H1 (cell line): ENCODE measurements at regions not wholly inside any gene's neighbourhood (a gene's known extent, or its start where the extent isn't known, plus 50 kb on each side); places are given as distances from the start of the nearest gene placed in this dataset.

Source experiments
- CTCF ChIA-PET: fragments of 300-600 bp; sonication (Branson Sonifier 250); formaldehyde crosslinking; loops from one replicate; lab custom pipeline; 2021; ENCODE audit not compliant: partially characterized antibody; lab: Charles Lee
- POLR2A ChIA-PET: fragments of 300-600 bp; sonication (Branson Sonifier 250); formaldehyde crosslinking; loops from one replicate; lab custom pipeline; 2021; ENCODE audit warnings: inconsistent platforms; ENCODE audit not compliant: partially characterized antibody; lab: Charles Lee
- DNase-seq, 2 experiments: peaks; one replicate each; pipeline versions ENCODE4 v3.0.0 to v3.0.0-alpha.2; 2010 to 2022; ENCODE audit warnings: low spot score in 2 of 2, low read depth in 1 of 2, mixed read lengths in 1 of 2
- FAIRE-seq: peaks from 2 replicates; lab custom pipeline; 2011; peaks lifted over from hg19 to GRCh38; lab: Jason Lieb, UNC
- H2AFZ ChIP-seq: 2 replicates; pipeline ENCODE4 v1.8.1; 2012; ENCODE audit warnings: low read length, inconsistent platforms
- H2AK5ac ChIP-seq: 2 replicates; pipeline ENCODE4 v1.6.1; 2013; ENCODE audit warnings: low read depth, low read length
- H2BK120ac ChIP-seq: replicated peaks from 2 replicates; pipeline ENCODE3; 2013; ENCODE audit warnings: low read depth, low read length, inconsistent platforms
- H2BK12ac ChIP-seq: 2 replicates; pipeline ENCODE4 v1.6.1; 2013; ENCODE audit warnings: low read depth, low read length
- H2BK15ac ChIP-seq: 2 replicates; pipeline ENCODE4 v1.6.1; 2013; ENCODE audit warnings: low read length
- H2BK20ac ChIP-seq: 2 replicates; pipeline ENCODE4 v1.6.1; 2013; ENCODE audit warnings: low read length
- H2BK5ac ChIP-seq: 2 replicates; pipeline ENCODE4 v1.6.1; 2013; ENCODE audit warnings: low read depth, low read length
- H3K14ac ChIP-seq: 2 replicates; pipeline ENCODE4 v1.6.1; 2013; ENCODE audit warnings: inconsistent platforms; ENCODE audit not compliant: insufficient read length
- H3K18ac ChIP-seq: 2 replicates; pipeline ENCODE4 v1.6.1; 2013; ENCODE audit warnings: low read length; ENCODE audit errors: extremely low read depth
- H3K23ac ChIP-seq: 2 replicates; pipeline ENCODE4 v1.6.1; 2013; ENCODE audit warnings: inconsistent platforms; ENCODE audit not compliant: insufficient read length
- H3K23me2 ChIP-seq: 2 replicates; pipeline ENCODE4 v1.6.1; 2013; ENCODE audit warnings: low read depth, low read length
- H3K27ac ChIP-seq: 2 replicates; pipeline ENCODE4 v1.6.1; 2011; ENCODE audit warnings: low read depth, low read length, inconsistent platforms
- H3K27me3 ChIP-seq, 4 experiments: replicated peaks in 1 of 4; 1 replicate in 1 of 4; 2 replicates in 3 of 4; pipeline versions ENCODE4 v1.6.1 to v1.8.1; 2011 to 2013; ENCODE audit warnings: low read length in 3 of 4, mild to moderate bottlenecking in 3 of 4, inconsistent platforms in 2 of 4, mixed read lengths in 2 of 4, moderate library complexity in 1 of 4; ENCODE audit not compliant: control insufficient read depth in 3 of 4, insufficient read depth in 3 of 4; ENCODE audit errors: extremely low read depth in 1 of 4
- H3K36me3 ChIP-seq, 4 experiments: 2 replicates each; pipeline versions ENCODE4 v1.6.1 to v1.8.1; 2011 to 2013; ENCODE audit warnings: mild to moderate bottlenecking in 4 of 4, low read length in 3 of 4, moderate library complexity in 2 of 4, control low read depth in 1 of 4, inconsistent platforms in 1 of 4; ENCODE audit not compliant: insufficient read depth in 4 of 4, control insufficient read depth in 2 of 4
- H3K4ac ChIP-seq: replicated peaks from 2 replicates; pipeline ENCODE3; 2013; ENCODE audit warnings: low read length, low read depth, mixed read lengths, inconsistent platforms; ENCODE audit not compliant: insufficient read length
- H3K4me1 ChIP-seq, 4 experiments: replicated peaks in 1 of 4; 1 replicate in 1 of 4; 2 replicates in 3 of 4; pipeline versions ENCODE4 v1.6.1 to v1.8.1; 2011 to 2013; ENCODE audit warnings: low read length in 3 of 4, inconsistent platforms in 2 of 4, mixed read lengths in 1 of 4; ENCODE audit not compliant: insufficient read depth in 4 of 4, control insufficient read depth in 3 of 4
- H3K4me2 ChIP-seq, 2 experiments: 2 replicates each; pipeline versions ENCODE4 v1.6.1 to v1.8.1; 2011 to 2013; ENCODE audit warnings: low read depth in 2 of 2, low read length in 2 of 2, control low read depth in 1 of 2, inconsistent platforms in 1 of 2, mild to moderate bottlenecking in 1 of 2; ENCODE audit not compliant: insufficient read depth in 1 of 2
- H3K4me3 ChIP-seq, 4 experiments: fragments of 200-600, 300-600 bp in 1 of 4; sonication (generic), shearing (Covaris generic), sonication (Bioruptor Twin) in 1 of 4; 2 replicates each; pipeline versions ENCODE4 v1.5.1 to v1.8.1; 2011 to 2016; ENCODE audit warnings: low read length in 4 of 4, low read depth in 3 of 4, control low read depth in 2 of 4, inconsistent platforms in 2 of 4, mild to moderate bottlenecking in 2 of 4, mixed read lengths in 1 of 4, moderate library complexity in 1 of 4; ENCODE audit not compliant: insufficient read depth in 2 of 4; ENCODE audit errors: extremely low read depth in 1 of 4
- H3K56ac ChIP-seq: replicated peaks from 2 replicates; pipeline ENCODE3; 2013; ENCODE audit warnings: low read depth, mild to moderate bottlenecking, mixed read lengths, low read length, inconsistent platforms; ENCODE audit not compliant: insufficient read length
- H3K79me1 ChIP-seq: 2 replicates; pipeline ENCODE4 v1.6.1; 2013; ENCODE audit warnings: low read depth, low read length, control low read depth
- H3K79me2 ChIP-seq, 2 experiments: 2 replicates each; pipeline versions ENCODE4 v1.6.1 to v1.8.1; 2012 to 2013; ENCODE audit warnings: low read length in 2 of 2, mild to moderate bottlenecking in 2 of 2, inconsistent platforms in 1 of 2; ENCODE audit not compliant: insufficient read depth in 2 of 2, control insufficient read depth in 1 of 2
- H3K9ac ChIP-seq, 4 experiments: replicated peaks in 1 of 4; 1 replicate in 1 of 4; 2 replicates in 3 of 4; pipeline versions ENCODE4 v1.6.1 to v1.8.1; 2011 to 2013; ENCODE audit warnings: low read depth in 3 of 4, low read length in 3 of 4, control low read depth in 2 of 4, mild to moderate bottlenecking in 2 of 4, moderate library complexity in 2 of 4, inconsistent platforms in 1 of 4; ENCODE audit errors: extremely low read depth in 1 of 4
- H3K9me3 ChIP-seq, 2 experiments: 2 replicates each; pipeline versions ENCODE4 v1.6.1 to v1.8.1; 2012 to 2013; ENCODE audit warnings: mild to moderate bottlenecking in 2 of 2, moderate library complexity in 2 of 2, control low read depth in 1 of 2, inconsistent platforms in 1 of 2, low read depth in 1 of 2, low read length in 1 of 2, mixed read lengths in 1 of 2; ENCODE audit not compliant: insufficient read depth in 2 of 2
- H4K20me1 ChIP-seq, 2 experiments: replicated peaks in 1 of 2; 2 replicates each; pipeline versions ENCODE3 to v1.8.1; 2011 to 2013; ENCODE audit warnings: inconsistent platforms in 2 of 2, low read length in 2 of 2, mild to moderate bottlenecking in 1 of 2; ENCODE audit not compliant: insufficient read depth in 2 of 2, control insufficient read depth in 1 of 2
- H4K5ac ChIP-seq: 2 replicates; pipeline ENCODE4 v1.6.1; 2013; ENCODE audit warnings: low read length, low read depth, mixed read lengths, inconsistent platforms; ENCODE audit not compliant: insufficient read length
- H4K8ac ChIP-seq: 2 replicates; pipeline ENCODE4 v1.8.0; 2013; ENCODE audit warnings: mild to moderate bottlenecking, moderate library complexity, low read length, inconsistent platforms; ENCODE audit not compliant: insufficient read depth; ENCODE audit errors: extremely low read depth
- H4K91ac ChIP-seq: replicated peaks from 2 replicates; pipeline ENCODE3; 2013; ENCODE audit warnings: low read length, mixed read lengths, inconsistent platforms; ENCODE audit not compliant: insufficient read length
- GTF2F1 ChIP-seq: IDR thresholded peaks from 2 replicates; pipeline ENCODE4 v1.6.1; 2012; ENCODE audit warnings: low read depth, low read length, improper control_type of control experiment, borderline replicate concordance
- HDAC2 ChIP-seq, 2 experiments: fragments of 300-600 bp in 1 of 2; sonication (generic) in 1 of 2; IDR thresholded peaks; 2 replicates each; pipeline ENCODE4 v1.6.1; 2011 to 2012; ENCODE audit warnings: low read depth in 2 of 2, low read length in 2 of 2, mild to moderate bottlenecking in 2 of 2, moderate library complexity in 2 of 2, borderline replicate concordance in 1 of 2, inconsistent platforms in 1 of 2
- SP1 ChIP-seq: IDR thresholded peaks from 2 replicates; pipeline ENCODE4 v1.6.1; 2011; ENCODE audit warnings: low read depth, low read length
- TAF1 ChIP-seq: IDR thresholded peaks from 2 replicates; pipeline ENCODE4 v1.6.1; 2011; ENCODE audit warnings: mild to moderate bottlenecking, low read depth, low read length
- USF2 ChIP-seq: IDR thresholded peaks from 2 replicates; pipeline ENCODE4 v1.6.1; 2011; ENCODE audit warnings: low read length, improper control_type of control experiment
- WGBS, 2 experiments: shearing (Covaris generic) in 1 of 2; methylation state at CpG; one replicate each; pipeline versions ENCODE4 v1.1.6 to v1.1.7; 2013 to 2015; ENCODE audit warnings: low lambda C conversion rate in 2 of 2, mixed read lengths in 2 of 2, inconsistent platforms in 1 of 2, low coverage in 1 of 2, missing lambda C conversion rate in 1 of 2; ENCODE audit not compliant: insufficient replicate concordance in 2 of 2, insufficient coverage in 1 of 2, insufficient read length in 1 of 2; ENCODE audit errors: extremely low coverage in 1 of 2, missing lambda C conversion rate in 1 of 2; 5-methylcytosine and 5-hydroxymethylcytosine counted together

GRCh38 chr12:67446716-67447115, 177.6 kb downstream of the CAND1 start:
- Histone ChIP-seq H2AFZ (no peak overlapping the region), H2BK5ac (no peak overlapping the region), H3K4me3 (no peak overlapping the region), H3K79me2 (no peaks in the 10 kb centered on the region), H4K5ac (no peak overlapping the region), H3K27me3 (no peaks in the 10 kb centered on the region), H2BK12ac (no peak overlapping the region), H2BK15ac (no peak overlapping the region)
- CTCF ChIA-PET = interaction anchor here (0.5 to 0.6 kb wide), 2 partner anchors 145 to 251 kb away, joined by 3 read pairs; no protein-coding TSS in a partner anchor
- no peak for TF ChIP-seq USF2
- no peak for TF ChIP-seq TAF1
- no peak for TF ChIP-seq HDAC2 (IDR thresholded peaks at IDR 0.05; ENCODE audit: borderline replicate concordance in 1 of 2, low read depth in 2 of 2, low read length in 2 of 2)
- TF ChIP-seq GTF2F1 = no peak
- no peak for TF ChIP-seq SP1
- TF ChIP-seq, all 59 proteins: peak for 0
- peaks cover 4 to 11% of the 10 kb centered on the region in 2 experiments; a peak in 1 of 4 replicates for H3K9me3 ChIP-seq
- no peaks in the 10 kb centered on the region for H3K36me3 ChIP-seq
- H3K56ac ChIP-seq = no peak overlapping the region
- 89% methylated on average over 5 of the region's 5 CpGs; no CpG with 5 or more reads in 1 of the 2 experiments for WGBS, 2 experiments
- H3K4me1 ChIP-seq = peaks cover 0 to 4% (median 0%) of the 10 kb centered on the region in 4 experiments; a peak in 1 of 7 replicates
- H3K4me2 ChIP-seq = no peak overlapping the region
- H3K23me2 ChIP-seq = no peaks in the 10 kb centered on the region
- no peak overlapping the region for H2BK20ac ChIP-seq
- POLR2A ChIA-PET = no interaction called here
- FAIRE-seq (no peak), DNase-seq (no peak)
- no peaks in the 10 kb centered on the region for H3K79me1 ChIP-seq
- no peaks in the 10 kb centered on the region for H4K20me1 ChIP-seq
- H3K18ac ChIP-seq = no peak overlapping the region
- no peak overlapping the region for H3K9ac ChIP-seq
- H3K4ac ChIP-seq = no peak overlapping the region
- H2BK120ac ChIP-seq = no peak overlapping the region
- no peak overlapping the region for H4K8ac ChIP-seq
- no peak overlapping the region for H3K23ac ChIP-seq
- no peak overlapping the region for H2AK5ac ChIP-seq
- no peak overlapping the region for H3K27ac ChIP-seq
- no peak overlapping the region for H3K14ac ChIP-seq
- H4K91ac ChIP-seq = no peak overlapping the region
